HCT116 (cell line): ENCODE measurements at regions not wholly inside any gene's neighbourhood (a gene's known extent, or its start where the extent isn't known, plus 50 kb on each side); places are given as distances from the start of the nearest gene placed in this dataset.

ENCODE experiments used
- ATAC-seq: fragments of 200-7000 bp; cut with Tn5 transposase; 2 replicates; pipeline ENCODE4 v1.9.1; 2020; ENCODE audit warnings: mild to moderate bottlenecking, moderate library complexity
- BruUV-seq: library from RNA; stranded (reverse); fragments of 400-500 nt; replicated peaks from 2 replicates; lab custom pipeline; 2021; lab: Mats Ljungman, UMichigan
- CTCF ChIA-PET: fragments of 300-600 bp; sonication (Branson Sonifier 250); formaldehyde crosslinking; loops from one replicate; lab custom pipeline; 2021; ENCODE audit warnings: antibody characterized with exemption; lab: Charles Lee
- POLR2A ChIA-PET: fragments of 300-600, 350-600 bp; sonication (Branson Sonifier 250); formaldehyde crosslinking; loops from one replicate; lab custom pipeline; 2021; ENCODE audit warnings: antibody characterized with exemption; lab: Charles Lee
- RAD21 ChIA-PET, 2 experiments: fragments of 300-600 bp; sonication (Branson Sonifier 250); formaldehyde crosslinking; loops; one replicate each; lab custom pipeline; 2023; ENCODE audit warnings: low total read pairs in 2 of 2; ENCODE audit not compliant: uncharacterized antibody in 2 of 2, unreplicated experiment in 2 of 2, low non-redundant PET in 1 of 2; lab: Charles Lee
- DNase-seq: peaks from one replicate; pipeline ENCODE4 v3.0.0-alpha.2; 2010; ENCODE audit warnings: low read depth, low spot score
- H2AFZ ChIP-seq: fragments of 200-600 bp; shearing (Covaris generic), sonication (generic); 2 replicates; pipeline ENCODE4 v1.6.1; 2017; ENCODE audit warnings: low read depth, mixed run types, mixed read lengths, antibody characterized with exemption, low read length; ENCODE audit not compliant: poor library complexity, severe bottlenecking
- H3K27ac ChIP-seq: 2 replicates; pipeline ENCODE4 v1.5.1; 2012; ENCODE audit warnings: low read depth, low read length
- H3K27me3 ChIP-seq: fragments of 200-600 bp; sonication (generic); 2 replicates; pipeline ENCODE4 v1.6.1; 2016; ENCODE audit warnings: mixed run types, low read length, mixed read lengths; ENCODE audit not compliant: insufficient read depth
- H3K36me3 ChIP-seq, 2 experiments: fragments of 200-500 bp in 1 of 2; fragments of 200-600 bp in 1 of 2; sonication (Bioruptor generic) in 1 of 2; sonication (generic) in 1 of 2; 2 replicates each; pipeline versions ENCODE4 v1.5.1 to v1.6.1; 2014 to 2016; ENCODE audit warnings: low read length in 2 of 2, inconsistent platforms in 1 of 2, mixed read lengths in 1 of 2, mixed run types in 1 of 2; ENCODE audit not compliant: insufficient read depth in 2 of 2, control insufficient read depth in 1 of 2
- H3K4me1 ChIP-seq, 2 experiments: fragments of 200-600 bp in 1 of 2; sonication (generic) in 1 of 2; 2 replicates each; pipeline versions ENCODE4 v1.5.1 to v1.6.1; 2012 to 2017; ENCODE audit warnings: low read length in 2 of 2, inconsistent platforms in 1 of 2, mild to moderate bottlenecking in 1 of 2, mixed read lengths in 1 of 2, mixed run types in 1 of 2, moderate library complexity in 1 of 2; ENCODE audit not compliant: insufficient read depth in 2 of 2, control insufficient read depth in 1 of 2
- H3K4me2 ChIP-seq: fragments of 200-600 bp; sonication (generic); 2 replicates; pipeline ENCODE4 v1.6.1; 2017; ENCODE audit warnings: mixed run types, low read length, mixed read lengths
- H3K4me3 ChIP-seq, 2 experiments: fragments of 200-600 bp in 1 of 2; sonication (generic) in 1 of 2; replicated peaks in 1 of 2; 2 replicates each; pipeline ENCODE4 v1.5.1; 2011 to 2016; ENCODE audit warnings: low read length in 2 of 2, control low read depth in 1 of 2, low read depth in 1 of 2, mild to moderate bottlenecking in 1 of 2, mixed read lengths in 1 of 2, mixed run types in 1 of 2
- H3K79me2 ChIP-seq: fragments of 200-600 bp; sonication (generic); 2 replicates; pipeline ENCODE4 v1.6.1; 2017; ENCODE audit warnings: mild to moderate bottlenecking, mixed run types, low read length, moderate library complexity, mixed read lengths; ENCODE audit not compliant: insufficient read depth
- H3K9ac ChIP-seq: fragments of 200-600 bp; sonication (generic); 2 replicates; pipeline ENCODE4 v1.6.1; 2016; ENCODE audit warnings: low read length, mixed read lengths
- H3K9me2 ChIP-seq: fragments of 200-600 bp; sonication (generic), shearing (Covaris generic); 2 replicates; pipeline ENCODE4 v1.6.1; 2017; ENCODE audit warnings: mixed run types, mild to moderate bottlenecking, moderate library complexity; ENCODE audit not compliant: insufficient read depth
- H3K9me3 ChIP-seq, 2 experiments: fragments of 200-500 bp in 1 of 2; fragments of 200-600 bp in 1 of 2; sonication (Bioruptor generic) in 1 of 2; sonication (generic) in 1 of 2; 2 replicates each; pipeline ENCODE4 v1.6.1; 2014 to 2017; ENCODE audit warnings: low read length in 2 of 2, mixed read lengths in 2 of 2, inconsistent platforms in 1 of 2, low read depth in 1 of 2, mild to moderate bottlenecking in 1 of 2, mixed run types in 1 of 2, moderate library complexity in 1 of 2; ENCODE audit not compliant: control insufficient read depth in 1 of 2, insufficient read depth in 1 of 2
- H4K20me1 ChIP-seq: fragments of 200-600 bp; sonication (generic), shearing (Covaris generic); 2 replicates; pipeline ENCODE4 v1.6.1; 2017; ENCODE audit warnings: mixed run types, mild to moderate bottlenecking, moderate library complexity; ENCODE audit not compliant: insufficient read depth
- CBX3 ChIP-seq: IDR thresholded peaks from 2 replicates; pipeline ENCODE4 v1.6.1; 2012; ENCODE audit warnings: low read depth
- EGR1 ChIP-seq: IDR thresholded peaks from 2 replicates; pipeline ENCODE4 v1.6.1; 2012; ENCODE audit warnings: low read depth
- ELF1 ChIP-seq: IDR thresholded peaks from 2 replicates; pipeline ENCODE4 v1.6.1; 2012; ENCODE audit warnings: low read depth, borderline replicate concordance
- EZH2 ChIP-seq: fragments of 200-600 bp; sonication (generic); IDR thresholded peaks from 2 replicates; pipeline ENCODE4 v1.6.1; 2017; ENCODE audit warnings: antibody characterized with exemption, mixed run types
- EZH2phosphoT487 ChIP-seq: fragments of 200-600 bp; IDR thresholded peaks from 2 replicates; pipeline ENCODE4 v1.6.1; 2018; ENCODE audit warnings: antibody characterized with exemption, borderline replicate concordance
- FOSL1 ChIP-seq: IDR thresholded peaks from 2 replicates; pipeline ENCODE4 v1.6.1; 2012; ENCODE audit warnings: low read depth
- JUND ChIP-seq: IDR thresholded peaks from 2 replicates; pipeline ENCODE4 v1.6.1; 2012
- POLR2A ChIP-seq: IDR thresholded peaks from 2 replicates; pipeline ENCODE4 v1.7.0; 2011; ENCODE audit warnings: borderline replicate concordance; ENCODE audit not compliant: insufficient read depth, insufficient read length; ENCODE audit errors: extremely low read depth
- POLR2AphosphoS5 ChIP-seq: IDR thresholded peaks from 2 replicates; pipeline ENCODE4 v1.6.1; 2011; ENCODE audit warnings: mild to moderate bottlenecking, low read depth, low read length, moderate library complexity
- REST ChIP-seq: IDR thresholded peaks from 2 replicates; pipeline ENCODE4 v1.6.1; 2012; ENCODE audit warnings: low read depth
- SP1 ChIP-seq: IDR thresholded peaks from 2 replicates; pipeline ENCODE4 v1.6.1; 2012; ENCODE audit warnings: low read depth
- SRF ChIP-seq: IDR thresholded peaks from 2 replicates; pipeline ENCODE4 v1.6.1; 2012; ENCODE audit warnings: low read depth
- YY1 ChIP-seq: IDR thresholded peaks from 2 replicates; pipeline ENCODE4 v1.6.1; 2011; ENCODE audit warnings: low read length, low read depth, moderate library complexity, mild to moderate bottlenecking; ENCODE audit not compliant: insufficient replicate concordance; ENCODE audit errors: extremely low read depth
- ZBTB33 ChIP-seq: IDR thresholded peaks from 2 replicates; pipeline ENCODE4 v1.6.1; 2011; ENCODE audit warnings: mild to moderate bottlenecking, low read length, moderate library complexity; ENCODE audit not compliant: insufficient replicate concordance; ENCODE audit errors: extremely low read depth
- ZFX ChIP-seq: fragments of 450-650 bp; IDR thresholded peaks from 2 replicates; pipeline ENCODE4 v1.6.1; 2017
- ZNF274 ChIP-seq: fragments of 200-500 bp; sonication (Bioruptor generic); IDR thresholded peaks from 2 replicates; pipeline ENCODE4 v1.6.1; 2014; ENCODE audit warnings: mild to moderate bottlenecking, low read depth, low read length, inconsistent platforms
- intact Hi-C: fragments of 100-400 bp; cut with micrococcal nuclease; formaldehyde crosslinking; loops from 2 replicates; pipeline ENCODE4 v1.10.0; 2022
- TF ChIP-seq, protein P1 (sequence below): IDR thresholded peaks from 2 replicates; pipeline ENCODE4 v1.6.1; 2012

DNA sequence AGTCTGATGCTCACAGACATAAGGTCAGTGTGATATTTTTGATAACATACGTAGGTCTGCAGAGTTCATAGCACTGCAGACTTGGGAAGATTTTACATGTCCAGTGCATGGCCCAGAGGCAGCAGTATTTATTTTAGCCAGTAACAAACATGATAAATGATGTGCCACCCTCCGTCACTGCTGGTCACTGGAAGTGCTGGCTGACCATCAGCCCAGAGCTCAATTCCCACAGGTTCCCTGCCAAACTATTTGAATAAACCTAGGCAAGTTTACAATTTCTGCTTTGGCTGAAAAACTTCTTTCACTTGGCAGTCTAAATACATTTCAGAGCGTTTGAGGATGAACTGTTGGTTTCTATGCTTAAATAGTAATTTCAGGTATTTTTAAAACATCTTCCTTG is 135.5 kb upstream of the EDNRB start:
- no peak for TF ChIP-seq EZH2
- no peak for TF ChIP-seq EGR1
- no peak for TF ChIP-seq ZFX
- no peak for TF ChIP-seq SRF
- no peak for TF ChIP-seq YY1
- no peak for TF ChIP-seq ZBTB33
- TF ChIP-seq EZH2phosphoT487, result no peak
- peaks cover 0 to 3% of the 10 kb centered on the region in 2 experiments; a peak in 2 of 4 replicates for H3K9me3 ChIP-seq

GRCh38 chr13:78047151-78047550 is 128.5 kb upstream of the EDNRB start:
- Histone ChIP-seq H3K4me1 (no peaks in the 10 kb centered on the region), H3K9ac (no peak overlapping the region), H3K36me3 (no peaks in the 10 kb centered on the region; a peak in 1 of 4 replicates), H3K4me3 (no peak overlapping the region), H3K4me2 (no peak overlapping the region), H3K27ac (no peak overlapping the region), H3K9me3 (peaks cover 0 to 10% of the 10 kb centered on the region in 2 experiments; a peak in 1 of 4 replicates), H3K27me3 (no peaks in the 10 kb centered on the region), H3K79me2 (no peaks in the 10 kb centered on the region), H4K20me1 (no peaks in the 10 kb centered on the region), H2AFZ (no peak overlapping the region), H3K9me2 (no peaks in the 10 kb centered on the region)
- DNase-seq (no peak), ATAC-seq (no peak)
- RAD21 ChIA-PET, result no interaction called here
- intact Hi-C loops, result no loop called here
- TF ChIP-seq, protein P1, sequence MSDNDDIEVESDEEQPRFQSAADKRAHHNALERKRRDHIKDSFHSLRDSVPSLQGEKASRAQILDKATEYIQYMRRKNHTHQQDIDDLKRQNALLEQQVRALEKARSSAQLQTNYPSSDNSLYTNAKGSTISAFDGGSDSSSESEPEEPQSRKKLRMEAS, result no peak
- TF ChIP-seq ZNF274 (no peak), EZH2 (no peak), POLR2A (no peak), SRF (no peak), EZH2phosphoT487 (no peak), ELF1 (no peak), SP1 (no peak), CBX3 (no peak), EGR1 (no peak), REST (no peak), JUND (no peak), FOSL1 (no peak), POLR2AphosphoS5 (no peak)
- CTCF ChIA-PET, result no interaction called here
- POLR2A ChIA-PET, result no interaction called here
- no TSS peak for BruUV-seq

More for the DNA sequence above, 135.5 kb upstream of the EDNRB start:
- intact Hi-C loops, result no loop called here
- CTCF ChIA-PET, result no interaction called here
- Histone ChIP-seq H2AFZ (no peak overlapping the region), H3K27ac (no peak overlapping the region), H3K36me3 (no peaks in the 10 kb centered on the region), H3K9ac (no peak overlapping the region), H3K4me1 (no peaks in the 10 kb centered on the region), H3K4me3 (no peak overlapping the region), H3K27me3 (no peaks in the 10 kb centered on the region), H3K4me2 (no peak overlapping the region), H3K79me2 (no peaks in the 10 kb centered on the region), H4K20me1 (no peaks in the 10 kb centered on the region), H3K9me2 (no peaks in the 10 kb centered on the region)
- RAD21 ChIA-PET, result no interaction called here
- DNase-seq (no peak), ATAC-seq (no peak)
- POLR2A ChIA-PET, result no interaction called here
- no TSS peak for BruUV-seq
